A549 (cell line): ENCODE measurements at regions not wholly inside any gene's neighbourhood (a gene's known extent, or its start where the extent isn't known, plus 50 kb on each side); places are given as distances from the start of the nearest gene placed in this dataset.

ENCODE experiments used
- ATAC-seq, 2 experiments: fragments of 200-7000 bp in 1 of 2; fragments of >200 bp in 1 of 2; cut with Nextera tagmentation in 1 of 2; cut with Tn5 transposase in 1 of 2; 3 replicates each; pipeline versions ENCODE4 v1.8.0 to v1.9.1; 2018 to 2020; ENCODE audit warnings: mild to moderate bottlenecking in 1 of 2, moderate library complexity in 1 of 2
- CTCF ChIA-PET: fragments of 300-600 bp; sonication (Branson Sonifier 250); formaldehyde crosslinking; extraction: SDS; loops from one replicate; lab custom pipeline; 2021; ENCODE audit warnings: antibody characterized with exemption, inconsistent platforms; lab: Yijun Ruan, JAX
- POLR2A ChIA-PET: fragments of 350-600 bp; formaldehyde crosslinking; extraction: SDS; loops from one replicate; lab custom pipeline; 2021; ENCODE audit warnings: antibody characterized with exemption, inconsistent platforms; lab: Yijun Ruan, JAX
- DNase-seq, 2 experiments: peaks; one replicate each; pipeline versions ENCODE4 v3.0.0 to v3.0.0-alpha.2; 2011 to 2016; ENCODE audit warnings: low read depth in 1 of 2, low spot score in 1 of 2
- FAIRE-seq: peaks from 2 replicates; lab custom pipeline; 2011; peaks lifted over from hg19 to GRCh38; lab: Jason Lieb, UNC
- H3K27ac ChIP-seq, 2 experiments: fragments of >200 bp; sonication (Bioruptor Twin); formaldehyde crosslinking; 3 replicates each; pipeline ENCODE4 v1.5.1; 2016 to 2017
- H3K4me1 ChIP-seq: fragments of >200 bp; sonication (Bioruptor Twin); formaldehyde crosslinking; 3 replicates; pipeline ENCODE4 v1.6.1; 2016
- H3K4me2 ChIP-seq: fragments of >200 bp; sonication (Bioruptor Twin); formaldehyde crosslinking; 3 replicates; pipeline ENCODE4 v1.6.1; 2016
- H3K4me3 ChIP-seq: fragments of >200 bp; sonication (Bioruptor Twin); formaldehyde crosslinking; 3 replicates; pipeline ENCODE4 v1.5.1; 2016
- H3K9me3 ChIP-seq: fragments of >200 bp; sonication (Bioruptor Twin); formaldehyde crosslinking; 3 replicates; pipeline ENCODE4 v1.6.1; 2016
- BCL3 ChIP-seq: fragments of >200 bp; sonication (Bioruptor Twin); formaldehyde crosslinking; IDR thresholded peaks from 3 replicates; pipeline ENCODE4 v1.6.1; 2016
- CBX8 ChIP-seq: fragments of 200-600 bp; sonication (generic); IDR thresholded peaks from 2 replicates; pipeline ENCODE4 v1.6.1; 2016
- EHMT2 ChIP-seq: fragments of 200-600 bp; sonication (generic); IDR thresholded peaks from 2 replicates; pipeline ENCODE4 v1.6.1; 2016; ENCODE audit warnings: antibody characterized with exemption, low read depth, mild to moderate bottlenecking, moderate library complexity
- ELK1 ChIP-seq: fragments of 150-350 bp; IDR thresholded peaks from 2 replicates; pipeline ENCODE4 v1.6.1; 2014; ENCODE audit warnings: low read depth, mild to moderate bottlenecking, low read length
- EP300 ChIP-seq, 2 experiments: fragments of >200 bp; sonication (Bioruptor Twin); formaldehyde crosslinking; IDR thresholded peaks; 2 replicates in 1 of 2; 3 replicates in 1 of 2; pipeline ENCODE4 v1.6.1; 2016 to 2017
- GATA3 ChIP-seq: IDR thresholded peaks from 2 replicates; pipeline ENCODE4 v1.6.1; 2012; ENCODE audit warnings: borderline replicate concordance
- HDAC2 ChIP-seq: fragments of 200-600 bp; sonication (generic); IDR thresholded peaks from 2 replicates; pipeline ENCODE4 v1.6.1; 2016
- HEYL ChIP-seq: fragments of 250-450 bp; sonication (Bioruptor Pico); IDR thresholded peaks from 2 replicates; pipeline ENCODE4 v1.8.0; 2021; ENCODE audit warnings: mild to moderate bottlenecking, moderate library complexity
- HMGXB4 ChIP-seq: fragments of 250-450 bp; sonication (Bioruptor Pico); IDR thresholded peaks from 2 replicates; pipeline ENCODE4 v1.5.0; 2021; ENCODE audit warnings: mild to moderate bottlenecking, moderate library complexity, borderline replicate concordance
- KDM1A ChIP-seq: fragments of 200-600 bp; sonication (generic); IDR thresholded peaks from 2 replicates; pipeline ENCODE4 v1.6.1; 2016; ENCODE audit warnings: low read depth, mild to moderate bottlenecking
- MAFK ChIP-seq: fragments of 450-650 bp; IDR thresholded peaks from 2 replicates; pipeline ENCODE4 v1.6.1; 2014; ENCODE audit not compliant: partially characterized antibody
- NFE2L2 ChIP-seq: fragments of 150-350 bp; conservative IDR thresholded peaks from 2 replicates; pipeline ENCODE4 v1.6.1; 2014; ENCODE audit warnings: low read length
- NPAS2 ChIP-seq: fragments of 250-450 bp; sonication (Bioruptor Pico); IDR thresholded peaks from 2 replicates; pipeline ENCODE4 v1.8.0; 2022; ENCODE audit warnings: mild to moderate bottlenecking, moderate library complexity, borderline replicate concordance
- NR3C1 ChIP-seq: fragments of >200 bp; sonication (Bioruptor Twin); formaldehyde crosslinking; IDR thresholded peaks from 3 replicates; pipeline ENCODE4 v1.6.1; 2017
- POLR2A ChIP-seq: IDR thresholded peaks from 2 replicates; pipeline ENCODE4 v1.6.1; 2012; ENCODE audit warnings: mild to moderate bottlenecking, low read length
- POLR2AphosphoS2 ChIP-seq: conservative IDR thresholded peaks from 2 replicates; pipeline ENCODE4 v1.6.1; 2012; ENCODE audit warnings: low read length, improper control_type of control experiment, inconsistent platforms
- RAD21 ChIP-seq, 2 experiments: fragments of >200 bp in 1 of 2; sonication (Bioruptor Twin) in 1 of 2; formaldehyde crosslinking in 1 of 2; IDR thresholded peaks in 1 of 2; conservative IDR thresholded peaks in 1 of 2; 2 replicates in 1 of 2; 3 replicates in 1 of 2; pipeline ENCODE4 v1.6.1; 2012 to 2018; ENCODE audit warnings: inconsistent platforms in 1 of 2
- REST ChIP-seq: fragments of 200-600 bp; sonication (generic); IDR thresholded peaks from 2 replicates; pipeline ENCODE4 v1.6.1; 2016; ENCODE audit warnings: antibody characterized with exemption, mild to moderate bottlenecking, moderate library complexity
- SMC3 ChIP-seq: fragments of >200 bp; sonication (Bioruptor Twin); formaldehyde crosslinking; IDR thresholded peaks from 3 replicates; pipeline ENCODE4 v1.6.1; 2018; ENCODE audit warnings: inconsistent platforms
- TFCP2L1 ChIP-seq: fragments of 250-450 bp; sonication (Bioruptor Pico); IDR thresholded peaks from 2 replicates; pipeline ENCODE4 v1.5.0; 2021; ENCODE audit warnings: mild to moderate bottlenecking
- WGBS: methylation state at CpG from one replicate; pipeline ENCODE4 v1.1.6; 2017; ENCODE audit errors: missing lambda C conversion rate; 5-methylcytosine and 5-hydroxymethylcytosine counted together
- TF ChIP-seq, protein P1 (sequence below): fragments of 450-650 bp; IDR thresholded peaks from 2 replicates; pipeline ENCODE4 v1.6.1; 2014; ENCODE audit warnings: antibody characterized with exemption
- TF ChIP-seq, protein P2 (sequence below): IDR thresholded peaks from 2 replicates; pipeline ENCODE4 v1.6.1; 2012
- TF ChIP-seq, protein P3 (sequence below): fragments of >200 bp; sonication (Bioruptor Twin); formaldehyde crosslinking; IDR thresholded peaks from 3 replicates; pipeline ENCODE4 v1.5.1; 2016
- TF ChIP-seq, protein P4 (sequence below): IDR thresholded peaks from 2 replicates; pipeline ENCODE4 v1.6.1; 2012; ENCODE audit warnings: low read depth, borderline replicate concordance

- Histone ChIP-seq H3K4me1 (no peaks in the 10 kb centered on the region), H3K27ac (no peak overlapping the region), H3K4me2 (no peak overlapping the region), H3K9me3 (no peaks in the 10 kb centered on the region), H3K4me3 (no peak overlapping the region)
- WGBS: 0% methylated on average over 1 of the region's 1 CpG
- POLR2A ChIA-PET: no interaction called here
- no peak for ATAC-seq
- CTCF ChIA-PET: no interaction called here
- no peak for DNase-seq
- no peak for FAIRE-seq
- TF ChIP-seq HMGXB4 (CRISPR knock-in tag) (no peak), NFE2L2 (no peak), CBX8 (no peak), EP300 (IDR thresholded peaks at IDR 0.05) (no peak), MAFK (no peak)
Measured at GRCh38 chr13:54950546-54950945, 1921.9 kb downstream of the OLFM4 start.

- no peaks in the 10 kb centered on the region for H3K4me1 ChIP-seq
- ATAC-seq (no peak), DNase-seq (no peak)
- H3K9me3 ChIP-seq: no peaks in the 10 kb centered on the region
- TF ChIP-seq, protein P1, sequence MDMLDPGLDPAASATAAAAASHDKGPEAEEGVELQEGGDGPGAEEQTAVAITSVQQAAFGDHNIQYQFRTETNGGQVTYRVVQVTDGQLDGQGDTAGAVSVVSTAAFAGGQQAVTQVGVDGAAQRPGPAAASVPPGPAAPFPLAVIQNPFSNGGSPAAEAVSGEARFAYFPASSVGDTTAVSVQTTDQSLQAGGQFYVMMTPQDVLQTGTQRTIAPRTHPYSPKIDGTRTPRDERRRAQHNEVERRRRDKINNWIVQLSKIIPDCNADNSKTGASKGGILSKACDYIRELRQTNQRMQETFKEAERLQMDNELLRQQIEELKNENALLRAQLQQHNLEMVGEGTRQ: no peak
- TF ChIP-seq, all 56 proteins: peak for 0
- no peak for FAIRE-seq
- Histone ChIP-seq H3K4me3 (no peak overlapping the region), H3K4me2 (no peak overlapping the region), H3K27ac (no peak overlapping the region)
- POLR2A ChIA-PET: no interaction called here
- CTCF ChIA-PET: no interaction called here
- WGBS: 0% methylated on average over 1 of the region's 1 CpG
Measured at GRCh38 chr13:54953786-54954185, 1925.2 kb downstream of the OLFM4 start.

- CTCF ChIA-PET: no interaction called here
- no peak for ATAC-seq
Measured at GRCh38 chr13:54958781-54959180, 1930.2 kb downstream of the OLFM4 start.

More at GRCh38 chr13:54958781-54959180, 1930.2 kb downstream of the OLFM4 start:
- no peaks in the 10 kb centered on the region for H3K9me3 ChIP-seq
- WGBS: 16% methylated on average over 8 of the region's 12 CpGs
- TF ChIP-seq GATA3: no peak
- no peak for TF ChIP-seq BCL3
- TF ChIP-seq, protein P2, sequence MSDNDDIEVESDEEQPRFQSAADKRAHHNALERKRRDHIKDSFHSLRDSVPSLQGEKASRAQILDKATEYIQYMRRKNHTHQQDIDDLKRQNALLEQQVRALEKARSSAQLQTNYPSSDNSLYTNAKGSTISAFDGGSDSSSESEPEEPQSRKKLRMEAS: no peak
- TF ChIP-seq KDM1A: no peak
- no peak for TF ChIP-seq TFCP2L1
- no peak for TF ChIP-seq SMC3
- TF ChIP-seq POLR2A: no peak
- TF ChIP-seq REST: no peak
- no peak for TF ChIP-seq POLR2AphosphoS2
- no peak for TF ChIP-seq EHMT2
- TF ChIP-seq RAD21 (conservative IDR thresholded peaks at IDR 0.05 in 1 of 2, IDR thresholded peaks at IDR 0.05 in 1 of 2): no peak
- no peak for TF ChIP-seq HDAC2
- no peak for TF ChIP-seq NPAS2 (CRISPR knock-in tag)
- TF ChIP-seq ELK1: no peak
- no peak for TF ChIP-seq HEYL (CRISPR knock-in tag)
- TF ChIP-seq, protein P3, sequence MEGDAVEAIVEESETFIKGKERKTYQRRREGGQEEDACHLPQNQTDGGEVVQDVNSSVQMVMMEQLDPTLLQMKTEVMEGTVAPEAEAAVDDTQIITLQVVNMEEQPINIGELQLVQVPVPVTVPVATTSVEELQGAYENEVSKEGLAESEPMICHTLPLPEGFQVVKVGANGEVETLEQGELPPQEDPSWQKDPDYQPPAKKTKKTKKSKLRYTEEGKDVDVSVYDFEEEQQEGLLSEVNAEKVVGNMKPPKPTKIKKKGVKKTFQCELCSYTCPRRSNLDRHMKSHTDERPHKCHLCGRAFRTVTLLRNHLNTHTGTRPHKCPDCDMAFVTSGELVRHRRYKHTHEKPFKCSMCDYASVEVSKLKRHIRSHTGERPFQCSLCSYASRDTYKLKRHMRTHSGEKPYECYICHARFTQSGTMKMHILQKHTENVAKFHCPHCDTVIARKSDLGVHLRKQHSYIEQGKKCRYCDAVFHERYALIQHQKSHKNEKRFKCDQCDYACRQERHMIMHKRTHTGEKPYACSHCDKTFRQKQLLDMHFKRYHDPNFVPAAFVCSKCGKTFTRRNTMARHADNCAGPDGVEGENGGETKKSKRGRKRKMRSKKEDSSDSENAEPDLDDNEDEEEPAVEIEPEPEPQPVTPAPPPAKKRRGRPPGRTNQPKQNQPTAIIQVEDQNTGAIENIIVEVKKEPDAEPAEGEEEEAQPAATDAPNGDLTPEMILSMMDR: no peak
- TF ChIP-seq, protein P4, sequence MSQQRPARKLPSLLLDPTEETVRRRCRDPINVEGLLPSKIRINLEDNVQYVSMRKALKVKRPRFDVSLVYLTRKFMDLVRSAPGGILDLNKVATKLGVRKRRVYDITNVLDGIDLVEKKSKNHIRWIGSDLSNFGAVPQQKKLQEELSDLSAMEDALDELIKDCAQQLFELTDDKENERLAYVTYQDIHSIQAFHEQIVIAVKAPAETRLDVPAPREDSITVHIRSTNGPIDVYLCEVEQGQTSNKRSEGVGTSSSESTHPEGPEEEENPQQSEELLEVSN: no peak
- no peak for TF ChIP-seq NR3C1
- TF ChIP-seq, all 56 proteins: peak for 0
- Histone ChIP-seq H3K4me1 (no peaks in the 10 kb centered on the region), H3K4me3 (no peak overlapping the region), H3K27ac (no peak overlapping the region), H3K4me2 (no peak overlapping the region)
- no peak for FAIRE-seq
- POLR2A ChIA-PET: no interaction called here
- no peak for DNase-seq
